Fibroblast of lung (primary cell): ENCODE measurements at regions not wholly inside any gene's neighbourhood (a gene's known extent, or its start where the extent isn't known, plus 50 kb on each side); places are given as distances from the start of the nearest gene placed in this dataset.

ENCODE experiments used
- CTCF ChIP-seq, 2 donors: IDR thresholded peaks in 1 of 2; conservative IDR thresholded peaks in 1 of 2; 1 replicate in 1 of 2; 2 replicates in 1 of 2; pipeline ENCODE4 v1.5.1; 2011 to 2012; ENCODE audit warnings: low read length in 2 of 2, control low read depth in 1 of 2, inconsistent platforms in 1 of 2, low read depth in 1 of 2, mild to moderate bottlenecking in 1 of 2
- EZH2 ChIP-seq: IDR thresholded peaks from 2 replicates; pipeline ENCODE4 v1.5.1; 2012; ENCODE audit warnings: low read length, control low read depth, mild to moderate bottlenecking; ENCODE audit errors: missing control alignments

DNA sequence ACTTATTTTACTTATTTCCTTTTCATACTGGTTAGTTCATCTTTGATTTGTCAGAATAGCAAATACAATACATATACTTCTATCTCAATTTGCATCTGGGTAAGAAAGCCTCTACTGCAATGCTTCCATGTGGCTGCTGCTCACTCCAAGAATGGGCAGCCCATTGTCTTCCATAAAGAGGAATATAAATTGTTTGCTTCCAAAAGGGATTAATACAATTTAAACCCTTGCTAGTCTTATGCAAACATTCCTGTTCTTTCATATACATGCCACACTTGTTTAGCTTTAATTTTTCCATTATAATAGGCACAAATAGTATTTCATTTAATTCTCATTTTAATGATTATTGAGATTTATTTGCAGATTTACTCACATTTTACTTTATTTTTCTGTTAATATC lies 555.4 kb upstream of the POM121L12 start:
- TF ChIP-seq CTCF (conservative IDR thresholded peaks at IDR 0.05 in 1 of 2, IDR thresholded peaks at IDR 0.05 in 1 of 2; ENCODE audit: low read depth in 1 of 2, low read length in 2 of 2) (no peak), EZH2 (no peak)
